Body of pancreas (tissue), 4 donors: ENCODE measurements at regions not wholly inside any gene's neighbourhood (a gene's known extent, or its start where the extent isn't known, plus 50 kb on each side); places are given as distances from the start of the nearest gene placed in this dataset.

Source experiments
- CTCF ChIP-seq, 7 experiments: fragments of 450-650 bp in 4 of 7; fragments of 200-600 bp in 3 of 7; sonication (generic) in 3 of 7; IDR thresholded peaks; one replicate each; pipeline ENCODE4 v1.5.1; 2016 to 2019; ENCODE audit warnings: antibody characterized with exemption in 7 of 7
- POLR2A ChIP-seq, 3 donors: fragments of 450-650 bp; IDR thresholded peaks; one replicate each; pipeline ENCODE4 v1.6.1; 2016; ENCODE audit warnings: antibody characterized with exemption in 3 of 3, mild to moderate bottlenecking in 2 of 3

GRCh38 chr17:14701886-14702285 is 401.0 kb downstream of the HS3ST3B1 start:
- TF ChIP-seq CTCF (IDR thresholded peaks at IDR 0.05), result no peak
- no peak for TF ChIP-seq POLR2A (IDR thresholded peaks at IDR 0.05)
